AG10803 (cell line): ENCODE measurements at regions not wholly inside any gene's neighbourhood (a gene's known extent, or its start where the extent isn't known, plus 50 kb on each side); places are given as distances from the start of the nearest gene placed in this dataset.

Experiments
- DNase-seq: peaks from one replicate; pipeline ENCODE4 v3.0.0; 2010; ENCODE audit warnings: low read depth
- H3K4me3 ChIP-seq: 2 replicates; pipeline ENCODE4 v1.5.1; 2011; ENCODE audit warnings: mild to moderate bottlenecking, low read length, control low read depth
- CTCF ChIP-seq: conservative IDR thresholded peaks from 2 replicates; pipeline ENCODE4 v1.5.1; 2011; ENCODE audit warnings: mild to moderate bottlenecking, low read length, control low read depth, inconsistent platforms

GRCh38 chr10:131848741-131849590 is 51.8 kb upstream of the PPP2R2D start:
- DNase-seq, result no peak
- no peak for TF ChIP-seq CTCF
- no peak overlapping the region for H3K4me3 ChIP-seq

GRCh38 chr10:131849591-131850382 is 51.0 kb upstream of the PPP2R2D start:
- DNase-seq, result no peak
- no peak for TF ChIP-seq CTCF
- H3K4me3 ChIP-seq, result no peak overlapping the region

GRCh38 chr10:131850383-131850870 is 50.4 kb upstream of the PPP2R2D start:
- peak; percentile 5 for DNase-seq
- no peak overlapping the region for H3K4me3 ChIP-seq
- TF ChIP-seq CTCF, result no peak
